Esophagus (tissue), 2 donors: ENCODE measurements at regions not wholly inside any gene's neighbourhood (a gene's known extent, or its start where the extent isn't known, plus 50 kb on each side); places are given as distances from the start of the nearest gene placed in this dataset.
"Not testable (repeated sequence)": the region's sequence is repeated elsewhere in the genome, so short reads cannot be mapped to it uniquely, and the experiment has no call there.

Experiments
- H3K27ac ChIP-seq, 2 donors: one replicate each; pipeline ENCODE4 v1.5.1; 2013; ENCODE audit warnings: low read depth in 2 of 2, mild to moderate bottlenecking in 2 of 2, inconsistent platforms in 1 of 2, low read length in 1 of 2, moderate library complexity in 1 of 2
- H3K27me3 ChIP-seq, 2 donors: one replicate each; pipeline ENCODE4 v1.6.1; 2013; ENCODE audit warnings: low read length in 2 of 2, control low read depth in 1 of 2, mild to moderate bottlenecking in 1 of 2; ENCODE audit not compliant: insufficient read depth in 2 of 2, control insufficient read depth in 1 of 2
- H3K36me3 ChIP-seq, 2 donors: one replicate each; pipeline ENCODE4 v1.6.1; 2013; ENCODE audit warnings: low read length in 1 of 2; ENCODE audit not compliant: control insufficient read depth in 2 of 2, insufficient read depth in 2 of 2
- H3K4me1 ChIP-seq, 2 donors: one replicate each; pipeline ENCODE4 v1.6.1; 2013; ENCODE audit warnings: low read length in 1 of 2; ENCODE audit not compliant: control insufficient read depth in 2 of 2, insufficient read depth in 2 of 2
- H3K4me3 ChIP-seq, 2 donors: one replicate each; pipeline ENCODE4 v1.5.1; 2013; ENCODE audit warnings: low read length in 2 of 2, mild to moderate bottlenecking in 2 of 2, low read depth in 1 of 2, moderate library complexity in 1 of 2
- H3K9me3 ChIP-seq, 2 donors: one replicate each; pipeline ENCODE4 v1.6.1; 2013; ENCODE audit warnings: mild to moderate bottlenecking in 2 of 2, low read depth in 1 of 2, low read length in 1 of 2, moderate library complexity in 1 of 2; ENCODE audit not compliant: control insufficient read depth in 2 of 2, insufficient read depth in 1 of 2
- WGBS, 2 donors: extraction: QIAGEN DNeasy Blood & Tissue Kit; methylation state at CpG; one replicate each; pipeline ENCODE4 v1.1.7; 2013; 5-methylcytosine and 5-hydroxymethylcytosine counted together
- donor health status: healthy with polysubstance abuse.
- donor health status: Bipolar disorder and iron deficiency.

DNA sequence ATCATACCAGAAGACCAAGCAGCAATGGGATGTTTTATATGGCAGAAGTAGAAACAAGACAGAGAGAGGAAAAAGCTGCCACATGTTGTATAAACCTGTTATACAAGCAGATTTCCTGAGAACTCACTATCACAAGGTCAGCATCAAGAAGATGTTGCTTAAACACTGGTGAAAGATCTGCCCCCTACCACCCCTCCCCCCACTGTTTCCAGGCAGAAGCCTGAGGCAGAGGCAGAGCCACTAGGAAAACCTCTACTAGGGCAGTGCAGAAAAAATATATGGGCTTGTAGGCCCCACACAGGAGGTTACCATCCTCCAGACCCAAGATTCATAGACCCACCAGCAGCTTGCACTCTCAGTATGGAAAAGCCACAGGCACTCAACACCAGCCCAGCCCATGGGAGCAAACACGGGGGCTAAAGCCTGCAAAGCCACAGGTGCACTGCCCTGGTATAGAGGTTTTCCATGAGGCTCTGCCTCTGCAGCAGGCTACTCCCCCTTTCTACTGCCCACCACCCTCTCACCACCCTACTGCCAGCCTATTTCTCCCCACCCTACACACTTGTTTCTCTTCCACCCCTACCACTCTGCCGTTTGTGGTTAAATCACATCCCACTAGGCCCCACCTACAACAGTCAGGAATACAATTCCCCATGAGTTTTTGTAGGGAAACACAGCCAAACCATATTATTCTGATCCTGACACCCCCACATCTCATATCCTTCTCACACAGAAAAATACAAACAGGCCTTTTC is 274.2 kb downstream of the POTED start:
- WGBS, 2 donors, result 79 to 83% methylated on average over 2 of the region's 2 CpGs
- H3K4me3 ChIP-seq, H3K27me3 ChIP-seq, H3K4me1 ChIP-seq, H3K27ac ChIP-seq, H3K9me3 ChIP-seq, H3K36me3 ChIP-seq: not testable (repeated sequence)

DNA sequence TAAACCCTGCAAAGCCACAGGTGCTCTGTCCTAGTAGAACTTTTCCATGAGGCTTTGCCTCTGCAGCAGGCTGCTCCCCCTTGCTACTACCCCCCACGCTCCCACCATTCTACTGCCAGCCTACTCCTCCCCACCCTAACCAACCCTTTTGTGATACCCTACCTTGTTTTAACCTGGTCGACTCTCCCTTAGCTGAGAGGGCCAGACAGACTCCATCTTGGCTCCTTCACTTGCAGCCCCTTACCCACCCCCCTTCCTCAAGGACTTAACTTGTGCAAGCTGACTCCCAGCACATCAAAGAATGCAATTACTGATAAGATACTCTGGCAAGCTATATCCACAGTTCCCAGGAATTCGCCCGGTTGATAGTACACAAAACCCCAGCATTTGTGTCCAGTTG is 267.9 kb downstream of the POTED start:
- 81 to 82% methylated on average over 4 of the region's 4 CpGs for WGBS, 2 donors
- not testable (repeated sequence) for H3K9me3 ChIP-seq, H3K27ac ChIP-seq, H3K4me1 ChIP-seq, H3K36me3 ChIP-seq, H3K4me3 ChIP-seq, H3K27me3 ChIP-seq

- H3K36me3 ChIP-seq, H3K27me3 ChIP-seq, H3K4me3 ChIP-seq, H3K27ac ChIP-seq, H3K4me1 ChIP-seq, H3K9me3 ChIP-seq: not testable (repeated sequence)
Measured at GRCh38 chr21:13876999-13877398, 267.4 kb downstream of the POTED start.

DNA sequence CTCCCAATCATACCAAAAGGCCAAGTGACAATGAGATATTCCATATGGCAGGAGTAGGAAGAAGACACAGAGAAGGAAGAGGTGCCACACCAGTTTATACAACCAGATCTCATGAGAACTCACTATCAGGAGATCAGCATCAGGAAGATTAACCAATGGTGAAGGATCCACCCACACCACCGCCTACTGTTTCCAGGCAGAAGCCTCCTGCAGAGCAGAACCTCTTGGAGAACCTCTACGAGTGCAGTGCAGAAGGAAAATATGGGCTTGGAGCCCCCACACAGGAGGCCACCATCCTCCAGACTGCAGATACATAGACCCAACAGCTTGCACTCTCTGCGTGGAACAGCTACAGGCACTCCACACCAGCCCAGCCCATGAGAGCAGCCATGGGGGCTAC is 264.4 kb downstream of the POTED start:
- not testable (repeated sequence) for H3K9me3 ChIP-seq, H3K36me3 ChIP-seq, H3K27ac ChIP-seq, H3K27me3 ChIP-seq, H3K4me1 ChIP-seq, H3K4me3 ChIP-seq
- 53 to 69% methylated on average over 3 of the region's 3 CpGs for WGBS, 2 donors

DNA sequence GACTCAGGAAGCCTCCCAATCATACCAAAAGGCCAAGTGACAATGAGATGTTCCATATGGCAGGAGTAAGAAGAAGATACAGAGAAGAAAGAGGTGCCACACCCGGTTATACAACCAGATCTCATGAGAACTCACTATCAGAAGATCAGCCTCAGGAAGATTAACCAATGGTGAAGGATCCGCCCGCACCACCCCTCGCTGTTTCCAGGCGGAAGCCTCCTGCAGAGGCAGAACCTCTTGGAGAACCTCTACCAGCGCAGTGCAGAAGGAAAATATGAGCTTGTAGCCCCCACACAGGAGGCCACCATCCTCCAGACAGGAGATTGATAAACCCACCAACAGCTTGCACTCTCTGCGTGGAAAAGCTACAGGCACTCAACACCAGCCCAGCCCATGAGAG is 245.1 kb downstream of the POTED start:
- H3K27ac ChIP-seq, result no peak overlapping the region
- no peaks in the 10 kb centered on the region for H3K4me1 ChIP-seq
- no peaks in the 10 kb centered on the region for H3K36me3 ChIP-seq
- H3K27me3 ChIP-seq, result no peaks in the 10 kb centered on the region
- 78 to 88% methylated on average over 7 of the region's 7 CpGs for WGBS, 2 donors
- H3K4me3 ChIP-seq, result no peak overlapping the region
- no peaks in the 10 kb centered on the region for H3K9me3 ChIP-seq

GRCh38 chr21:13850808-13851207 is 241.2 kb downstream of the POTED start:
- H3K4me1 ChIP-seq, H3K9me3 ChIP-seq, H3K36me3 ChIP-seq, H3K27ac ChIP-seq, H3K4me3 ChIP-seq, H3K27me3 ChIP-seq: not testable (repeated sequence)
- 75 to 84% methylated on average over 7 of the region's 7 CpGs for WGBS, 2 donors

GRCh38 chr21:13849489-13849888 is 239.9 kb downstream of the POTED start:
- 46 to 71% methylated on average over 3 of the region's 3 CpGs for WGBS, 2 donors
- H3K27ac ChIP-seq, H3K9me3 ChIP-seq, H3K36me3 ChIP-seq, H3K27me3 ChIP-seq, H3K4me3 ChIP-seq, H3K4me1 ChIP-seq: not testable (repeated sequence)

DNA sequence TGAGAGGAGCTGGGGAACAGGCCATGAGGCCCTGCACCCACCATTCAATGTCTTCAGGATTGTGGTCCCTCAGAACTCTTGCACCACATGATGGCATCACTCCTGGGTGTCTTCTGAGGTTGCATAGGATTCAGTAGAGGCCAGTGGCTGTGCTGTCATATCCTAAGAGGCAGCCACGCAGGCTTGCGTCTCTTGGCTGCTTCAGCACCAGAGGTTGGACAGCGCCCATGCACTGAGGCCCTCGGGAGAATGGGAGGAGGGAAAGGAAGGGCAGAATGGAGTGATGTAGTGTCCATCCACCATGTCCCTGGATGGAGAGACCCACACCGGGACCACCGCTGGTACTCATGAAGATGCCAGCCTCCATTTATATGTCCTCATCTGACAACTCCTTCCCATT is 237.1 kb downstream of the POTED start:
- H3K4me1 ChIP-seq, H3K27ac ChIP-seq, H3K9me3 ChIP-seq, H3K27me3 ChIP-seq, H3K36me3 ChIP-seq, H3K4me3 ChIP-seq: not testable (repeated sequence)
- WGBS, 2 donors, result 47 to 65% methylated on average over 3 to 6 of the region's 6 CpGs

DNA sequence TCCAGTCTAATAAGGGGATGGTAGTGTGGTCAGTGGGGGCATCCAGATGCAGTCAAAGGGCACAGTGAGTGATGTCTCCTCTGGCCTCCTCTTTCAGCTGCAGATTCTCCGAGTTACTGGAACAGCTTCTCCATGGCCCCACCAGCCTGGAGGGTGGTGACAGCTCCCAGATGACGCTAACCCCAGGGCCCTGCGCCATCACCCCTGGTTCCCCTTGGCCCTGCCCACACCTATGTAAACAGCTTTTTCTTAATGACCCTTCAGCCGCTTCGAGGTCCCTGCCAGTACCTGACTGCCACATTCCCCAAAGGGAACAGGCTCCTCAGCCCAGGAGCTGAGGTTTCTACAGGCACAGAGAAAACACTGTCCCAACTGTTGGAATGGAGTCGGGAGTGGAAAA is 235.0 kb downstream of the POTED start:
- H3K27ac ChIP-seq, H3K9me3 ChIP-seq, H3K4me3 ChIP-seq, H3K27me3 ChIP-seq, H3K4me1 ChIP-seq, H3K36me3 ChIP-seq: not testable (repeated sequence)
- WGBS, 2 donors, result 79 to 82% methylated on average over 6 of the region's 6 CpGs

- H3K27ac ChIP-seq, H3K4me3 ChIP-seq, H3K9me3 ChIP-seq, H3K36me3 ChIP-seq, H3K27me3 ChIP-seq, H3K4me1 ChIP-seq: not testable (repeated sequence)
- 58 to 59% methylated on average over 5 of the region's 5 CpGs for WGBS, 2 donors
Measured at GRCh38 chr21:13843081-13843480, 233.5 kb downstream of the POTED start.
